Transverse colon (tissue), 4 donors: ENCODE measurements at regions not wholly inside any gene's neighbourhood (a gene's known extent, or its start where the extent isn't known, plus 50 kb on each side); places are given as distances from the start of the nearest gene placed in this dataset.

Experiments
- DNase-seq: peaks from one replicate; pipeline ENCODE4 v3.0.0-alpha.2; 2019
- H3K27ac ChIP-seq, 4 donors: fragments of 200-600 bp; sonication (generic); 2 replicates each; pipeline ENCODE4 v1.5.1; 2016 to 2018; ENCODE audit warnings: inconsistent platforms in 4 of 4
- H3K27me3 ChIP-seq: fragments of 200-600 bp; sonication (generic); 2 replicates; pipeline ENCODE4 v1.5.1; 2017; ENCODE audit warnings: inconsistent platforms
- H3K36me3 ChIP-seq, 4 donors: fragments of 200-600 bp; sonication (generic); 2 replicates each; pipeline ENCODE4 v1.5.1; 2017 to 2019; ENCODE audit warnings: inconsistent platforms in 4 of 4
- H3K4me1 ChIP-seq, 4 donors: fragments of 200-600 bp; sonication (generic); 2 replicates each; pipeline ENCODE4 v1.5.1; 2017 to 2020; ENCODE audit warnings: inconsistent platforms in 4 of 4
- H3K4me3 ChIP-seq, 4 donors: fragments of 200-600 bp; sonication (generic); 1 replicate in 1 of 4; 2 replicates in 3 of 4; pipeline versions ENCODE4 v1.5.1 to v1.6.1; 2017 to 2019; ENCODE audit warnings: inconsistent platforms in 4 of 4
- H3K9me3 ChIP-seq, 2 donors: fragments of 200-600 bp; sonication (generic); 2 replicates each; pipeline ENCODE4 v1.5.1; 2017 to 2019; ENCODE audit warnings: inconsistent platforms in 2 of 2
- CTCF ChIP-seq, 5 experiments: fragments of 200-600 bp in 3 of 5; fragments of 450-650 bp in 2 of 5; sonication (generic) in 3 of 5; IDR thresholded peaks; 1 replicate in 2 of 5; 2 replicates in 3 of 5; pipeline ENCODE4 v1.5.1; 2016 to 2017; ENCODE audit warnings: antibody characterized with exemption in 5 of 5, inconsistent platforms in 3 of 5, mild to moderate bottlenecking in 2 of 5, moderate library complexity in 1 of 5
- EP300 ChIP-seq: sonication (generic); formaldehyde crosslinking; IDR thresholded peaks from one replicate; pipeline ENCODE4 v1.6.1; 2017; ENCODE audit warnings: antibody characterized with exemption, low read depth
- POLR2A ChIP-seq: fragments of 450-650 bp; IDR thresholded peaks from one replicate; pipeline ENCODE4 v1.6.1; 2016; ENCODE audit warnings: antibody characterized with exemption, mild to moderate bottlenecking, moderate library complexity
- POLR2AphosphoS5 ChIP-seq, 3 donors: sonication (generic); formaldehyde crosslinking; IDR thresholded peaks; one replicate each; pipeline ENCODE4 v1.6.1; 2016; ENCODE audit warnings: antibody characterized with exemption in 3 of 3
- WGBS, 2 donors: methylation state at CpG; one replicate each; pipeline ENCODE4 v1.1.5; 2018; ENCODE audit warnings: low coverage in 1 of 2; 5-methylcytosine and 5-hydroxymethylcytosine counted together
- in situ Hi-C, 4 donors: fragments of 200-750 bp; cut with MboI; loops; one replicate each; pipeline versions ENCODE4 v1.15.0 to v1.15.1; 2017; ENCODE audit warnings: low sequenced_read_pairs in 3 of 4, low pct_ligation_motif_present in 1 of 4, low pct_unique_long_range_greater_than_20kb in 1 of 4
- intact Hi-C: fragments of 100-400 bp; cut with DNase I; formaldehyde crosslinking; loops from one replicate; pipeline ENCODE4 v1.15.1; 2023; ENCODE audit warnings: low total_unique reads

DNA sequence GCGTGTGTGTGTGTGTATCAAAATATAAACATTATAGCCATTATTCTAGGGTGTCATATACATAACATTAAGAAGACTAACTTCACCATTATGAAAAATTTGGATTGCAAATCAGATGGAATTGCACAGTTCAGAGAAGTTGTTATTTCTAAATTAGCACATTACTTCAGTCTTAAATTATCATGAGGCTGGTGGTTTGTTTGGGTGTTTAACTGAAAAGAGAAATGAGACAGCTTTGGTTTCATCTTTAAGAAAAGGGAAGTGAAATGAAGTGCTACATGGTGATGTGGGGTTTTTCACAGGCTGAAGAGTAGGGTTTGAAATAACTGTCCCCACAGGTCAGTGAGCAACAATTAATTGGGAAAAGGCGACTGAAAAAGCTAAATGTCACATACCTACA lies 161.2 kb upstream of the XIRP2 start:
- DNase-seq: no peak
- Histone ChIP-seq H3K9me3 (no peaks in the 10 kb centered on the region), H3K4me1 (no peaks in the 10 kb centered on the region), H3K4me3 (no peak overlapping the region), H3K36me3 (no peaks in the 10 kb centered on the region), H3K27me3 (no peaks in the 10 kb centered on the region), H3K27ac (no peak overlapping the region)
- intact Hi-C loops: no loop called here
- WGBS, 2 donors: 61 to 63% methylated on average over 2 of the region's 2 CpGs
- no peak for TF ChIP-seq POLR2A
- no peak for TF ChIP-seq CTCF (IDR thresholded peaks at IDR 0.05)
- no peak for TF ChIP-seq EP300
- no peak for TF ChIP-seq POLR2AphosphoS5 (IDR thresholded peaks at IDR 0.05)
- in situ Hi-C loops: no loop called here

GRCh38 chr2:166725927-166726924 lies 162.1 kb upstream of the XIRP2 start:
- intact Hi-C loops: no loop called here

GRCh38 chr2:166716968-166717367 lies 171.3 kb upstream of the XIRP2 start:
- no peaks in the 10 kb centered on the region for H3K4me1 ChIP-seq
- no peak for TF ChIP-seq CTCF (IDR thresholded peaks at IDR 0.05)
- TF ChIP-seq EP300: no peak
- TF ChIP-seq POLR2A: no peak
- TF ChIP-seq POLR2AphosphoS5 (IDR thresholded peaks at IDR 0.05): no peak
- intact Hi-C loops (no loop called here), in situ Hi-C loops (no loop called here)
- no peak overlapping the region for H3K27ac ChIP-seq
- H3K27me3 ChIP-seq: no peaks in the 10 kb centered on the region
- H3K4me3 ChIP-seq: no peak overlapping the region
- no peaks in the 10 kb centered on the region for H3K36me3 ChIP-seq
- no peak for DNase-seq
- H3K9me3 ChIP-seq: peaks cover 0 to 5% of the 10 kb centered on the region in 2 donors

More at GRCh38 chr2:166725927-166726924, 162.1 kb upstream of the XIRP2 start:
- no peak overlapping the region for H3K27ac ChIP-seq
- no peak overlapping the region for H3K4me3 ChIP-seq
- no peaks in the 10 kb centered on the region for H3K36me3 ChIP-seq
- 31 to 50% methylated on average over 2 of the region's 2 CpGs for WGBS, 2 donors
- H3K4me1 ChIP-seq: no peaks in the 10 kb centered on the region
- in situ Hi-C loops: no loop called here
- no peaks in the 10 kb centered on the region for H3K9me3 ChIP-seq
- H3K27me3 ChIP-seq: no peaks in the 10 kb centered on the region
- no peak for TF ChIP-seq POLR2AphosphoS5 (IDR thresholded peaks at IDR 0.05)
- TF ChIP-seq CTCF (IDR thresholded peaks at IDR 0.05): no peak
- no peak for TF ChIP-seq EP300
- TF ChIP-seq POLR2A: no peak
- DNase-seq: no peak

GRCh38 chr2:166700079-166700478 lies 188.2 kb upstream of the XIRP2 start:
- Histone ChIP-seq H3K36me3 (no peaks in the 10 kb centered on the region), H3K9me3 (no peaks in the 10 kb centered on the region), H3K27ac (no peak overlapping the region), H3K4me1 (no peaks in the 10 kb centered on the region), H3K27me3 (no peaks in the 10 kb centered on the region), H3K4me3 (no peak overlapping the region)
- intact Hi-C loops (no loop called here), in situ Hi-C loops (no loop called here)
- no peak for DNase-seq
- 73 to 77% methylated on average over 2 of the region's 2 CpGs for WGBS, 2 donors
- TF ChIP-seq POLR2AphosphoS5 (IDR thresholded peaks at IDR 0.05) (no peak), CTCF (IDR thresholded peaks at IDR 0.05) (peak in 1 of 5 experiments; percentile 8), POLR2A (no peak), EP300 (no peak)
